ENCODE measurements at regions not wholly inside any gene's neighbourhood (a gene's known extent, or its start where the extent isn't known, plus 50 kb on each side); places are given as distances from the start of the nearest gene placed in this dataset.

DNA sequence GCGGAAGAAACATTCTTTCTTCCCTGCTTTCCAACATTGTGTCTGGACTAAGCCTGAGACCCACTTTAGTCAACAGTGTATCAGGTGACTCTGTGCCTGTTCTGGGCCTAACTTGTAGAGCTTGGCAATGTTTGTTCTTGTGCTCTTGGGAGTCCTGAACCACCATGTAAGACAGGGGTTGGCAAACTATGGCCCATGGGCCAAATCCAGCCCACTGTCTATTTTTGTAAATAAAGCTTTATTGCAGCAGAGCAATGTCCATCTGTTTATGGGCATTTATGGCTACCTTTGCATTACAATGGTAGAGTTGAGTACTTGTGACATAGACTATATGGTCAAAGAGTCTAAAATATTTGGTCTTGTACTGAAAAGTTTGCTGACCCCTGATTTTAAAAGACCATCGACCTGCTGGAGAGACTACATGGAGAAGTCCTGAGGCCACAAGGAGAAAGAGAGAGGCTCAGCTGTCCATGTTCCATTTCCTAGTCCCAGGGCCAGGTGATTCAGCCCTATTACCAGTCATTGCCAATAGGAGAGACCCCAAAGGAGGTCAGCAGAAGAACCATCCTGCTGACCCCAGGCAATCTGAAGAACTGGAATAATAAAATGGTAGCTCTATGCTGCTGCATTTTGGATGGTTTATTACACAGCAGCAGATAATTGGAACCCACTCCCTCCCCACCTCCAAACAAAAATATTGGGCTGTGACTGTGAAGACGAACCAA, 211.3 kb downstream of the AUH start:
- no peaks in the 10 kb centered on the region for H3K36me3 ChIP-seq (ENCODE audit: insufficient read depth, low read length, poor library complexity, severe bottlenecking)
- CTCF ChIA-PET = no interaction called here
- H3K4me1 ChIP-seq (ENCODE audit: insufficient read depth, low read length, poor library complexity, severe bottlenecking) = no peaks in the 10 kb centered on the region
- no peak overlapping the region for H3K27ac ChIP-seq (ENCODE audit: low read depth, low read length, poor library complexity, severe bottlenecking)
- BruUV-seq (replicated peaks) = no TSS peak
- intact Hi-C loops (cut with micrococcal nuclease; ENCODE audit: unreplicated experiment) = no loop called here
- POLR2A ChIA-PET (ENCODE audit: low non-redundant PET) = no interaction called here
- TF ChIP-seq, protein P1, sequence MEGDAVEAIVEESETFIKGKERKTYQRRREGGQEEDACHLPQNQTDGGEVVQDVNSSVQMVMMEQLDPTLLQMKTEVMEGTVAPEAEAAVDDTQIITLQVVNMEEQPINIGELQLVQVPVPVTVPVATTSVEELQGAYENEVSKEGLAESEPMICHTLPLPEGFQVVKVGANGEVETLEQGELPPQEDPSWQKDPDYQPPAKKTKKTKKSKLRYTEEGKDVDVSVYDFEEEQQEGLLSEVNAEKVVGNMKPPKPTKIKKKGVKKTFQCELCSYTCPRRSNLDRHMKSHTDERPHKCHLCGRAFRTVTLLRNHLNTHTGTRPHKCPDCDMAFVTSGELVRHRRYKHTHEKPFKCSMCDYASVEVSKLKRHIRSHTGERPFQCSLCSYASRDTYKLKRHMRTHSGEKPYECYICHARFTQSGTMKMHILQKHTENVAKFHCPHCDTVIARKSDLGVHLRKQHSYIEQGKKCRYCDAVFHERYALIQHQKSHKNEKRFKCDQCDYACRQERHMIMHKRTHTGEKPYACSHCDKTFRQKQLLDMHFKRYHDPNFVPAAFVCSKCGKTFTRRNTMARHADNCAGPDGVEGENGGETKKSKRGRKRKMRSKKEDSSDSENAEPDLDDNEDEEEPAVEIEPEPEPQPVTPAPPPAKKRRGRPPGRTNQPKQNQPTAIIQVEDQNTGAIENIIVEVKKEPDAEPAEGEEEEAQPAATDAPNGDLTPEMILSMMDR (conservative IDR thresholded peaks at IDR 0.05; ENCODE audit: low read depth, low read length) = no peak
- TF ChIP-seq EZH2 (IDR thresholded peaks at IDR 0.05; ENCODE audit: borderline replicate concordance, low read depth, low read length, poor library complexity, severe bottlenecking) = no peak
- no peaks in the 10 kb centered on the region for H3K27me3 ChIP-seq (replicated peaks; ENCODE audit: insufficient read depth, low read depth, low read length, poor library complexity)
- DNase-seq (ENCODE audit: low spot score) = no peak
- no peak overlapping the region for H3K4me3 ChIP-seq (ENCODE audit: low read depth, low read length, poor library complexity, severe bottlenecking)
- H3K9me3 ChIP-seq (ENCODE audit: low read depth, low read length, poor library complexity, severe bottlenecking) = no peaks in the 10 kb centered on the region

DNA sequence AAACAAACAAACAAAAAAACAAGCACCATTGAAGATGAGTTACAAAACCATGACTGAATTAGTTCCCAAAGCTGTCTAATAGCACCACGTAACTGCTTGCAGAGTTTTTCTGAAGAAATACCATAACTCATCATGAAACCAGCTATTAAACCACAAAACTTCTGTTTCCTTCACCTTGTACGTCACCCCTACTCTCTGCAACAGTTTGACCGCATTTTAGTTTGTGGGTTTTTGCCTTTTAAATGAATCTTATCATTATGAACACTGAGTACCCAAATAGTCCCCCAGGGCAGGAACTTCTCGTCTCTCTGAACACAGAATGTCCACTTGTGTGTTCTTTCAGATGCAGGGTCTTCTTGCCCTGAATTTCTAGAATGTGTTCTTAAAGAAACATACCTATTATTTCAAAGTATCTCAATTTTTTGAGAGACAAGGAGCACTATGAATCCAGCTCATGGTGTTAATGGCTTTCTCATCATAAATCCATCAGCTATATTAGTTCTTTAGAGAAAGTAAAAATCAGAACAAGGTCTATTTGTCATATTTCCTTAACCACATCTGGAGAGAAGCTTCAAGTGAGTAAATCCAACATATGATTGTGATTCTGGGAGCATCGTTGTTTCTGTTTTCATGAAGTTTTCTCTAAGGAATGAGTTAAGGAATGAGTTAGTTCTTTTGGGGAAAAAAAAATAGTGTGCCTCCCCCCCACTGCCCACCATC, 210.6 kb downstream of the AUH start:
- Histone ChIP-seq H3K9me3 (ENCODE audit: low read depth, low read length, poor library complexity, severe bottlenecking) (no peaks in the 10 kb centered on the region), H3K4me1 (ENCODE audit: insufficient read depth, low read length, poor library complexity, severe bottlenecking) (no peaks in the 10 kb centered on the region), H3K36me3 (ENCODE audit: insufficient read depth, low read length, poor library complexity, severe bottlenecking) (no peaks in the 10 kb centered on the region), H3K27me3 (replicated peaks; ENCODE audit: insufficient read depth, low read depth, low read length, poor library complexity) (no peaks in the 10 kb centered on the region), H3K4me3 (ENCODE audit: low read depth, low read length, poor library complexity, severe bottlenecking) (no peak overlapping the region), H3K27ac (ENCODE audit: low read depth, low read length, poor library complexity, severe bottlenecking) (no peak overlapping the region)
- TF ChIP-seq, protein P1 (conservative IDR thresholded peaks at IDR 0.05; ENCODE audit: low read depth, low read length) = no peak
- no peak for TF ChIP-seq EZH2 (IDR thresholded peaks at IDR 0.05; ENCODE audit: borderline replicate concordance, low read depth, low read length, poor library complexity, severe bottlenecking)
- CTCF ChIA-PET = no interaction called here
- no peak for DNase-seq (ENCODE audit: low spot score)
- BruUV-seq (replicated peaks) = no TSS peak
- intact Hi-C loops (cut with micrococcal nuclease; ENCODE audit: unreplicated experiment) = no loop called here
- POLR2A ChIA-PET (ENCODE audit: low non-redundant PET) = no interaction called here

DNA sequence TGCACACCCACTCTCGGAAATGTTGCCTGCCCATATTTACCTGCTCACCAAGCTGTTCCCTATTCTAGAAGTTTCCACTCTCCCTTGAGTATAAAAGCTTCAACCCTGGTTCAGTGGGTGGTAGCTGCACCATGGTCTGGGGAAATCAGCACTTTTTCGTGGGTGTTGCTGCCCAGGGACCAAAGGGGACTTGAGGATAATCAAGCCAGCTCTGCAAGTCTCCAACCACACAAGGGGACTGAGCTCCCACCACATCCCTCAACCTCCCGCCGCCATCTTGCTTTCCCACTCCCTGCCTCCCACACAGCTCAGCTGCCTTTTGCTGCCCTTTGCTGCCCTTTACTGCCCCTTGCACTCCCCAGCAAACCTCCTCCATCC, 210.0 kb downstream of the AUH start:
- H3K27me3 ChIP-seq (replicated peaks; ENCODE audit: insufficient read depth, low read depth, low read length, poor library complexity) = no peaks in the 10 kb centered on the region
- no peaks in the 10 kb centered on the region for H3K36me3 ChIP-seq (ENCODE audit: insufficient read depth, low read length, poor library complexity, severe bottlenecking)
- BruUV-seq (replicated peaks) = no TSS peak
- H3K4me3 ChIP-seq (ENCODE audit: low read depth, low read length, poor library complexity, severe bottlenecking) = no peak overlapping the region
- no peak overlapping the region for H3K27ac ChIP-seq (ENCODE audit: low read depth, low read length, poor library complexity, severe bottlenecking)
- H3K4me1 ChIP-seq (ENCODE audit: insufficient read depth, low read length, poor library complexity, severe bottlenecking) = no peaks in the 10 kb centered on the region
- POLR2A ChIA-PET (ENCODE audit: low non-redundant PET) = no interaction called here
- intact Hi-C loops (cut with micrococcal nuclease; ENCODE audit: unreplicated experiment) = no loop called here
- CTCF ChIA-PET = no interaction called here
- H3K9me3 ChIP-seq (ENCODE audit: low read depth, low read length, poor library complexity, severe bottlenecking) = no peaks in the 10 kb centered on the region
- TF ChIP-seq, protein P1 (conservative IDR thresholded peaks at IDR 0.05; ENCODE audit: low read depth, low read length) = no peak
- TF ChIP-seq EZH2 (IDR thresholded peaks at IDR 0.05; ENCODE audit: borderline replicate concordance, low read depth, low read length, poor library complexity, severe bottlenecking) = no peak
- DNase-seq (ENCODE audit: low spot score) = no peak
